ENCODE measurements at regions not wholly inside any gene's neighbourhood (a gene's known extent, or its start where the extent isn't known, plus 50 kb on each side); places are given as distances from the start of the nearest gene placed in this dataset.
A peak's percentile ranks its signal among the peaks of the same experiment; 100 is the strongest.

- intact Hi-C loops (cut with DNase I) = no loop called here
- DNase-seq (ENCODE audit: missing footprints) = no peak
- ATAC-seq = no peak
These were observed 109.6 kb upstream of the SPRY1 start for GRCh38 chr4:123286903-123287466.

GRCh38 chr4:123288309-123289025 is 108.1 kb upstream of the SPRY1 start:
- intact Hi-C loops (cut with DNase I) = no loop called here
- DNase-seq (ENCODE audit: missing footprints) = no peak
- ATAC-seq = no peak

GRCh38 chr4:123291329-123291728 is 105.3 kb upstream of the SPRY1 start:
- DNase-seq (ENCODE audit: missing footprints) (no peak), ATAC-seq (no peak)
- intact Hi-C loops (cut with DNase I) = no loop called here

GRCh38 chr4:123297836-123298235 is 98.8 kb upstream of the SPRY1 start:
- ATAC-seq (no peak), DNase-seq (ENCODE audit: missing footprints) (no peak)
- intact Hi-C loops (cut with DNase I) = no loop called here

GRCh38 chr4:123298261-123298660 is 98.3 kb upstream of the SPRY1 start:
- intact Hi-C loops (cut with DNase I) = no loop called here
- DNase-seq (ENCODE audit: missing footprints) (no peak), ATAC-seq (no peak)

- DNase-seq (ENCODE audit: missing footprints) (no peak), ATAC-seq (no peak)
- intact Hi-C loops (cut with DNase I) = no loop called here
These were observed 97.8 kb upstream of the SPRY1 start for GRCh38 chr4:123298801-123299200.

- peak; percentile 75 for ATAC-seq
- intact Hi-C loops (cut with DNase I) = no loop called here
These were observed 97.3 kb upstream of the SPRY1 start for GRCh38 chr4:123299212-123299691.

GRCh38 chr4:123300222-123301039 is 96.2 kb upstream of the SPRY1 start:
- intact Hi-C loops (cut with DNase I) = no loop called here
- ATAC-seq = no peak
- no peak for DNase-seq (ENCODE audit: missing footprints)

More at GRCh38 chr4:123299212-123299691, 97.3 kb upstream of the SPRY1 start:
- DNase-seq (ENCODE audit: missing footprints) = no peak

- intact Hi-C loops (cut with DNase I) = no loop called here
- no peak for ATAC-seq
- DNase-seq (ENCODE audit: missing footprints) = no peak
These were observed 94.7 kb upstream of the SPRY1 start for GRCh38 chr4:123301923-123302322.

GRCh38 chr4:123304151-123304964 is 92.2 kb upstream of the SPRY1 start:
- DNase-seq (ENCODE audit: missing footprints) (no peak), ATAC-seq (peak; percentile 69)
- intact Hi-C loops (cut with DNase I) = no loop called here

GRCh38 chr4:123305736-123306135 is 90.9 kb upstream of the SPRY1 start:
- intact Hi-C loops (cut with DNase I) = no loop called here
- ATAC-seq = no peak
- DNase-seq (ENCODE audit: missing footprints) = no peak

- DNase-seq (ENCODE audit: missing footprints) = no peak
- no peak for ATAC-seq
- intact Hi-C loops (cut with DNase I) = no loop called here
These were observed 89.8 kb upstream of the SPRY1 start for GRCh38 chr4:123306769-123307168.

- no peak for ATAC-seq
- intact Hi-C loops (cut with DNase I) = no loop called here
- no peak for DNase-seq (ENCODE audit: missing footprints)
These were observed 87.9 kb upstream of the SPRY1 start for GRCh38 chr4:123308667-123309066.

GRCh38 chr4:123312116-123312515 is 84.5 kb upstream of the SPRY1 start:
- intact Hi-C loops (cut with DNase I) = no loop called here

GRCh38 chr4:123312951-123313592 is 83.5 kb upstream of the SPRY1 start:
- intact Hi-C loops (cut with DNase I) = no loop called here
- ATAC-seq (no peak), DNase-seq (ENCODE audit: missing footprints) (no peak)

More at GRCh38 chr4:123312116-123312515, 84.5 kb upstream of the SPRY1 start:
- ATAC-seq (no peak), DNase-seq (ENCODE audit: missing footprints) (no peak)

GRCh38 chr4:123315617-123316016 is 81.0 kb upstream of the SPRY1 start:
- ATAC-seq = no peak
- no peak for DNase-seq (ENCODE audit: missing footprints)

GRCh38 chr4:123317211-123317610 is 79.4 kb upstream of the SPRY1 start:
- ATAC-seq (no peak), DNase-seq (ENCODE audit: missing footprints) (no peak)
- intact Hi-C loops (cut with DNase I) = no loop called here

More at GRCh38 chr4:123315617-123316016, 81.0 kb upstream of the SPRY1 start:
- intact Hi-C loops (cut with DNase I) = no loop called here

GRCh38 chr4:123319639-123320038 is 77.0 kb upstream of the SPRY1 start:
- no peak for DNase-seq (ENCODE audit: missing footprints)
- ATAC-seq = no peak
- intact Hi-C loops (cut with DNase I) = no loop called here
